GM18505 (cell line): ENCODE measurements at regions not wholly inside any gene's neighbourhood (a gene's known extent, or its start where the extent isn't known, plus 50 kb on each side); places are given as distances from the start of the nearest gene placed in this dataset.

Experiments used
- ATAC-seq: cut with Tn5 transposase; IDR thresholded peaks from one replicate; pipeline ENCODE4 v1.9.1; 2021; ENCODE audit not compliant: unreplicated experiment
- POLR2A ChIP-seq: IDR thresholded peaks from 4 replicates; pipeline ENCODE4 v1.6.1; 2011; ENCODE audit warnings: borderline replicate concordance; ENCODE audit not compliant: insufficient read depth, insufficient read length; ENCODE audit errors: extremely low read depth

GRCh38 chr18:64208516-64208915 is 59.6 kb upstream of the LINC00305 start:
- no peak for TF ChIP-seq POLR2A
- no peak for ATAC-seq

GRCh38 chr18:64207820-64208219 is 58.9 kb upstream of the LINC00305 start:
- TF ChIP-seq POLR2A = no peak
- ATAC-seq = no peak

DNA sequence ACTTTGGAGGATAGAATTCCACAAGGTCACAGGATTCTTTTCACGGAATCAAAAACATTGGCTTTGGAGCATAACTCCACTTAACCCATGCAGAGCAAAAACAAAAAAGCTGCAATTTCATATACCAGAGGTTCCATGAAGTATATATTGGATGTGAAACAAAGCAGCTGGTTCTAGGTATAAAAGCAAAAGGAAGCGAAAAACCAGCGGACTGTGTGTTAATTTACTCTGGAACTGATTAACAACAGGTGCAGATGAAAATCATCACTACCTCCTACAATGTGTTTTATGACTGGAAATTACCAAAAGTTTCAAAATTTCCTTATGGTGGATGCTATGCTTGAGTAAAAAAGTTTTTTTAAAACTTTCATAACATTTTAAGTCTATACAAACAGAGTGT is 54.4 kb upstream of the LINC00305 start:
- ATAC-seq = no peak

DNA sequence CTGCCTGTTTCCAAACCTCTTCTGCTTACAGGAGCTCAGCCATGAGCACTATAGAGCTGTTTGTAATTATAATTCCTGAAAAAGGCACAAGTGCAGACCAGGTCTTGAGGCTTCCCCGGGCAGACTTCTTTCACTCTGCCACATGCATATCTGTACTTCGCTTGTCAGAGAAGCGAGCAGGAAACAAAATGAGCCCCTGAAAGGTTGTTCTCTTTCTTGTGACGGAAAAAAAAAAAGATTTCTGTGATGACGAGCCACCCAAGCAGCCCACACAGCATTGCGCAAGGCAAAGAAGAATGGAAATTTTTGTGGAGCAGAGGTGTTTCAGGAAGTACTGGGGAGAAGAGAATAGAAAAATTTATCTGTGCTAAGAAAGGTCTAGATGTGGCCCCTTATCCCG is 54.0 kb upstream of the LINC00305 start:
- no peak for ATAC-seq
- no peak for TF ChIP-seq POLR2A

More for the DNA sequence above, 54.4 kb upstream of the LINC00305 start:
- TF ChIP-seq POLR2A = no peak

DNA sequence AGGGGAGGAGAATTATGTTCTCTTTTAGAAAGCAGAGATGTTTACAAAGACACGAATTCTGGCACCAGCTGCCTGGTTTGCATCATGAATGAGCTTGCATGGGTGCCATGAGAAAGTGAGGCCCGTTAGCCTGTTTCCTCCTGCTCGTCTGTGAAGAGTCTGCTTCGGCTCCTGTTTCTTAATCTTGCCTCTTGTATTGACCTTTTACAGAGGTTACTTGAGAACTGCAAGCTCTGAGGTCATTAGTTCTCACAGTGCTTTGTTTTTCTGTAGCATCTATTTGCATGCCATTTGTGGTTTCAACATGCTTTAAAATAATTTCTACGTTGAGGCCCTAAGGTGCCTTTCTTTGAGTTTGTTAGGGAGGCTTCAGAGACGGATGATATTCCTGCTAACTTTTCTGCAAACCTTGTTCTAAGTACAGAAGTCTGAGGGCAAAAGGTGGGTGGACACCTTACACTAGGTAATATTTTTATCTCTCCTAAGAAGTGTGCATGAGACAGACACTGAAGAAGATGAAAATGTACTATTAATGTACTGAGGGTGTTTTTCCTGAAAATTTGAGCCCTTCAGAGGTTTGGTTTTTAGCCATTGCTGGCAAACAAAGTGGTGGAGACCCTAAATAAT is 53.4 kb upstream of the LINC00305 start:
- TF ChIP-seq POLR2A = no peak
- ATAC-seq = no peak

DNA sequence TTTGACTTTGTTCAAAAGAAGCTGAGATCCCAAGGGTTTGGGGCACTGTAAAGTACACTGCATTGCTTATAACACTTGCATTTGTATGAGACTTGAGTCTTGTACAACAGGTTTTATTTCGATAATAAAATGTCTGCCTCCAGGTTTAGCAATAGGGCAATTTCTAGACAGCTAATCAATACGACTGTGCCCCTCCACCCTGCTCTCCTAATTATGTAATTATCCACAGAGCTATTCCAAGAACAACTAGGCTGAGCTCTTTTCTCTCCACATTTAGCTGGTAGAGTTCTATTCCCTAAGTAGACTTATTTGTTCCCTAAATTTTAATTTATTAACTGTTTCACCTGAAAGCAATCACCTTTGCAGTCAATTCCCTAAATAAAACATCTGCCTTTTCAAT is 52.9 kb upstream of the LINC00305 start:
- ATAC-seq = no peak

GRCh38 chr18:64199581-64199980 is 50.7 kb upstream of the LINC00305 start:
- ATAC-seq = no peak
- TF ChIP-seq POLR2A = no peak

More for the DNA sequence above, 52.9 kb upstream of the LINC00305 start:
- TF ChIP-seq POLR2A = no peak
